DOHH2 (cell line): ENCODE measurements at regions not wholly inside any gene's neighbourhood (a gene's known extent, or its start where the extent isn't known, plus 50 kb on each side); places are given as distances from the start of the nearest gene placed in this dataset.

Source experiments
- H3F3A ChIP-seq: fragments of 200-600 bp; sonication (generic), shearing (Covaris generic); 2 replicates; pipeline ENCODE4 v1.6.0; 2016; ENCODE audit warnings: antibody characterized with exemption, mild to moderate bottlenecking; ENCODE audit not compliant: control insufficient read depth, insufficient read depth
- H3K27ac ChIP-seq: fragments of 200-600 bp; sonication (generic); 2 replicates; pipeline ENCODE4 v1.5.1; 2014; ENCODE audit warnings: low read depth, mild to moderate bottlenecking, low read length, moderate library complexity
- H3K27me3 ChIP-seq: fragments of 200-600 bp; sonication (generic); 2 replicates; pipeline ENCODE4 v1.6.1; 2014; ENCODE audit warnings: mild to moderate bottlenecking, low read length, mixed read lengths; ENCODE audit not compliant: control insufficient read depth
- H3K36me3 ChIP-seq: fragments of 200-600 bp; sonication (generic); 2 replicates; pipeline ENCODE4 v1.6.1; 2014; ENCODE audit warnings: mild to moderate bottlenecking, low read length, moderate library complexity, mixed read lengths; ENCODE audit not compliant: control insufficient read depth
- H3K4me1 ChIP-seq: fragments of 200-600 bp; sonication (generic); 2 replicates; pipeline ENCODE4 v1.6.1; 2014; ENCODE audit warnings: mild to moderate bottlenecking, low read length, mixed read lengths; ENCODE audit not compliant: control insufficient read depth
- H3K4me2 ChIP-seq: fragments of 200-600 bp; sonication (generic); 2 replicates; pipeline ENCODE4 v1.6.0; 2014; ENCODE audit warnings: mild to moderate bottlenecking, low read length, moderate library complexity
- H3K4me3 ChIP-seq: fragments of 200-600 bp; sonication (generic); 2 replicates; pipeline ENCODE4 v1.5.1; 2014; ENCODE audit warnings: mild to moderate bottlenecking, low read length, mixed read lengths
- H3K79me2 ChIP-seq: fragments of 200-600 bp; sonication (generic); 2 replicates; pipeline ENCODE4 v1.6.1; 2014; ENCODE audit warnings: mild to moderate bottlenecking, low read length, mixed read lengths; ENCODE audit not compliant: control insufficient read depth
- H3K9me2 ChIP-seq: fragments of 200-600 bp; sonication (generic); replicated peaks from 2 replicates; pipeline ENCODE4 v1.6.1; 2014; ENCODE audit warnings: mild to moderate bottlenecking, low read length, mixed read lengths; ENCODE audit not compliant: control insufficient read depth
- H3K9me3 ChIP-seq: fragments of 200-600 bp; sonication (generic); 2 replicates; pipeline ENCODE4 v1.6.1; 2014; ENCODE audit warnings: antibody characterized with exemption, low read length, mixed read lengths; ENCODE audit not compliant: control insufficient read depth, insufficient read depth
- H4K20me1 ChIP-seq: fragments of 200-600 bp; sonication (generic); 2 replicates; pipeline ENCODE4 v1.6.0; 2014; ENCODE audit warnings: low read depth, mild to moderate bottlenecking, antibody characterized with exemption, low read length, moderate library complexity; ENCODE audit not compliant: control insufficient read depth, insufficient read depth
- EZH2phosphoT487 ChIP-seq: fragments of 200-600 bp; sonication (generic); IDR thresholded peaks from 2 replicates; pipeline ENCODE4 v1.6.1; 2017; ENCODE audit warnings: borderline replicate concordance, mild to moderate bottlenecking, antibody characterized with exemption, low read length, moderate library complexity, mixed read lengths
- TF ChIP-seq, protein P1 (sequence below): fragments of 200-600 bp; sonication (generic); IDR thresholded peaks from one replicate; pipeline ENCODE4 v1.5.1; 2014; ENCODE audit warnings: antibody characterized with exemption, mild to moderate bottlenecking, low read depth, low read length; ENCODE audit not compliant: poor library complexity, severe bottlenecking

DNA sequence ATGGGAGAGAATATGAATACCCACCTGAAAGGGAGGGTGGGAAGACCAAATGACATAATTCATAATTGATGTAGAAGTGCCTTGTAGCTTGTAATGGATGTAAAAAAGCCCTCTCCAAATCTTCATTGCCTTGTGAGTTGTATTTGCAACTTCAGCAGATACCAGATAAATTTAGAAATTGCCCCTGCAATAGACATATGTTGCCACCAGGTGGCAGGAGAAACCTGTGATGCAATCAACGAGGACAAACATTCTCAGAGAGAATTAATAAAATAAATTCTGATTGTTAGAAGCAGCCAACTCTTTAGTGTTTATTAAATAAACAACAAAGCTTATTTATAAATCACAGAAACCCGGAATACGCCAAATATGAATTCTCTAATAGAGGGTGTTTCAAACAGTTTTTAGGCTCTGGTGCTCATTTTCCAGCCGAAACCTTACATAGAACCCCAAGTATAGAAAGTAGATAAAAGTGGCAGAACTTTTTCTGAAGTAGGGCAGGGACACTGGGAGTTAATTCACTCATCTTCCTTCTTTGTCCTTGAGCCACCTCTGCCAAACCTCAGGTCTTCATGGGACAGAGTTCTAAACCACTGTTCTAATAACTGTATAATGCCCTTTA, 147.8 kb downstream of the TMEM38B start:
- H4K20me1 ChIP-seq: no peaks in the 10 kb centered on the region
- no peak overlapping the region for H3K4me2 ChIP-seq
- no peaks in the 10 kb centered on the region for H3F3A ChIP-seq
- H3K79me2 ChIP-seq: no peaks in the 10 kb centered on the region
- H3K9me3 ChIP-seq: no peaks in the 10 kb centered on the region
- TF ChIP-seq, protein P1, sequence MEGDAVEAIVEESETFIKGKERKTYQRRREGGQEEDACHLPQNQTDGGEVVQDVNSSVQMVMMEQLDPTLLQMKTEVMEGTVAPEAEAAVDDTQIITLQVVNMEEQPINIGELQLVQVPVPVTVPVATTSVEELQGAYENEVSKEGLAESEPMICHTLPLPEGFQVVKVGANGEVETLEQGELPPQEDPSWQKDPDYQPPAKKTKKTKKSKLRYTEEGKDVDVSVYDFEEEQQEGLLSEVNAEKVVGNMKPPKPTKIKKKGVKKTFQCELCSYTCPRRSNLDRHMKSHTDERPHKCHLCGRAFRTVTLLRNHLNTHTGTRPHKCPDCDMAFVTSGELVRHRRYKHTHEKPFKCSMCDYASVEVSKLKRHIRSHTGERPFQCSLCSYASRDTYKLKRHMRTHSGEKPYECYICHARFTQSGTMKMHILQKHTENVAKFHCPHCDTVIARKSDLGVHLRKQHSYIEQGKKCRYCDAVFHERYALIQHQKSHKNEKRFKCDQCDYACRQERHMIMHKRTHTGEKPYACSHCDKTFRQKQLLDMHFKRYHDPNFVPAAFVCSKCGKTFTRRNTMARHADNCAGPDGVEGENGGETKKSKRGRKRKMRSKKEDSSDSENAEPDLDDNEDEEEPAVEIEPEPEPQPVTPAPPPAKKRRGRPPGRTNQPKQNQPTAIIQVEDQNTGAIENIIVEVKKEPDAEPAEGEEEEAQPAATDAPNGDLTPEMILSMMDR: peak; percentile 93
- no peak for TF ChIP-seq EZH2phosphoT487
- H3K4me1 ChIP-seq: no peaks in the 10 kb centered on the region
- no peaks in the 10 kb centered on the region for H3K27me3 ChIP-seq
- H3K27ac ChIP-seq: no peak overlapping the region
- no peaks in the 10 kb centered on the region for H3K9me2 ChIP-seq
- no peak overlapping the region for H3K4me3 ChIP-seq
- H3K36me3 ChIP-seq: no peaks in the 10 kb centered on the region

DNA sequence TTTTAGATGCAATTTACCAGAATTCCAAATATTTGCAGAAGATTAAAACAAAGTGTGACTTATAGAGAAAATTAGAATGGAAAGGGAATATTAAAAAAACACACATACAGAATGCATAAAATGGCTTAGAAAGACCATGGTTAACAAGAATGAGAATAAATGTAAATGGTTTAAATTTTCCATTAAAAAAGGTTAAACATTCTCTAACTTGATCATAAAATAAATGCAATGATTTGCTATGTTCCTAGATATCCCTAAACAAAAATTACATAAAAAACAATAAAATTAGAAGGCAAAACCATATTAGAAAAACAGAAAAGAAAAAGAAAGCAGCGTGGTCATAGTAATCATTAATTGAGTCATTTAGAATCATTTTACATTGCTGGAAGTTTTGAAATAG, 152.5 kb downstream of the TMEM38B start:
- H3K27me3 ChIP-seq: no peaks in the 10 kb centered on the region
- H3K4me1 ChIP-seq: no peaks in the 10 kb centered on the region
- H3K36me3 ChIP-seq: no peaks in the 10 kb centered on the region
- no peaks in the 10 kb centered on the region for H3F3A ChIP-seq
- H3K4me3 ChIP-seq: no peak overlapping the region
- no peak overlapping the region for H3K4me2 ChIP-seq
- no peaks in the 10 kb centered on the region for H3K9me2 ChIP-seq
- H3K79me2 ChIP-seq: no peaks in the 10 kb centered on the region
- H3K27ac ChIP-seq: no peak overlapping the region
- H3K9me3 ChIP-seq: no peaks in the 10 kb centered on the region
- TF ChIP-seq, protein P1: no peak
- TF ChIP-seq EZH2phosphoT487: no peak
- no peaks in the 10 kb centered on the region for H4K20me1 ChIP-seq

DNA sequence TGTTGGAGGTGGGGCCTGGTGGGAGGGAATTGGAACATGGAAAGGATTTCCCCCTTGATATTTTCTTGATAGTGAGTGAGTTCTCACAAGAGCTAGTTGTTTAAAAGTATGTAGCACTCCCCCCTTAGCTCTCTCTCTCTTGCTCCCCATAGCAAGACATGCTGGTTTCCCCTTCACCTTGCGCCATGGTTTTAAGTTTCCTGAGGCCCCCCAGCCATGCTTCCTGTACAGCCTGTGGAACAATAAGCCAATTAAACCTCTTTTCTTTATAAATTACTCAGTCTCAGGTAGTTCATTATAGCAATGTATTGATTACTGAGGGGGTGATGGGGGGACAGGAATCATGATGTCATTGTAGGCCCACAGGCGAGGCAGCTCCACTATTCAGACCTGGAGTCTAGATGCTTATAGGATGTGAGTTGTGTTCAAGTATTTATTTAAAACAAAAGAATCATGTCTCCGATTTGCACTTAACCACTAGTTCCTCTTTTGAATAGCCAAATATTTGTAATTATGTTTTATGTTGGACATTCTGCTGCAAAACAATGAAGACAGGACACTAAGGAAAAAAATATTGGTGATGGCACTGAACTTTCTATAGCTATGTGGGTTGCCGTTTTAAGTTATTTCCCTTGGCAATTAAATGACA, 156.6 kb downstream of the TMEM38B start:
- Histone ChIP-seq H3K4me3 (no peak overlapping the region), H3K27me3 (no peaks in the 10 kb centered on the region), H3K36me3 (no peaks in the 10 kb centered on the region), H3K4me2 (no peak overlapping the region), H3K9me3 (no peaks in the 10 kb centered on the region), H4K20me1 (no peaks in the 10 kb centered on the region), H3K4me1 (no peaks in the 10 kb centered on the region), H3F3A (no peaks in the 10 kb centered on the region), H3K27ac (no peak overlapping the region), H3K79me2 (no peaks in the 10 kb centered on the region), H3K9me2 (no peaks in the 10 kb centered on the region)
- no peak for TF ChIP-seq EZH2phosphoT487
- TF ChIP-seq, protein P1: no peak
